Endometrium (tissue), 2 donors: ENCODE measurements at regions not wholly inside any gene's neighbourhood (a gene's known extent, or its start where the extent isn't known, plus 50 kb on each side); places are given as distances from the start of the nearest gene placed in this dataset.
"Not testable (repeated sequence)": the region's sequence is repeated elsewhere in the genome, so short reads cannot be mapped to it uniquely, and the experiment has no call there.

Experiments used
- FAIRE-seq: peaks from 2 replicates; lab custom pipeline; 2012; peaks lifted over from hg19 to GRCh38; lab: Jason Lieb, UNC
- donor health status: control.
- donor health status: control.

- FAIRE-seq: no peak
Measured at GRCh38 chr6:48611332-48611731, 500.3 kb upstream of the PTCHD4 start.

- FAIRE-seq: no peak
Measured at GRCh38 chr6:48610846-48611245, 499.8 kb upstream of the PTCHD4 start.

GRCh38 chr6:48606618-48607017 is 495.6 kb upstream of the PTCHD4 start:
- FAIRE-seq: no peak

GRCh38 chr6:48597951-48598350 is 487.0 kb upstream of the PTCHD4 start:
- FAIRE-seq: no peak

- no peak for FAIRE-seq
Measured at GRCh38 chr6:48596830-48597229, 485.8 kb upstream of the PTCHD4 start.

GRCh38 chr6:48591158-48591557 is 480.2 kb upstream of the PTCHD4 start:
- FAIRE-seq: not testable (repeated sequence)

- FAIRE-seq: no peak
Measured at GRCh38 chr6:48584846-48585245, 473.8 kb upstream of the PTCHD4 start.

- FAIRE-seq: no peak
Measured at GRCh38 chr6:48570656-48571055, 459.7 kb upstream of the PTCHD4 start.

- no peak for FAIRE-seq
Measured at GRCh38 chr6:48568856-48569255, 457.9 kb upstream of the PTCHD4 start.

- FAIRE-seq: no peak
Measured at GRCh38 chr6:48567016-48567415, 456.0 kb upstream of the PTCHD4 start.

- FAIRE-seq: no peak
Measured at GRCh38 chr6:48564036-48564820, 453.2 kb upstream of the PTCHD4 start.

GRCh38 chr6:48563433-48563832 is 452.4 kb upstream of the PTCHD4 start:
- FAIRE-seq: no peak

GRCh38 chr6:48560408-48560807 is 449.4 kb upstream of the PTCHD4 start:
- no peak for FAIRE-seq

- no peak for FAIRE-seq
Measured at GRCh38 chr6:48553467-48554189, 442.6 kb upstream of the PTCHD4 start.

GRCh38 chr6:48552905-48553304 is 441.9 kb upstream of the PTCHD4 start:
- no peak for FAIRE-seq

- no peak for FAIRE-seq
Measured at GRCh38 chr6:48550603-48551002, 439.6 kb upstream of the PTCHD4 start.

GRCh38 chr6:48542191-48542590 is 431.2 kb upstream of the PTCHD4 start:
- no peak for FAIRE-seq

- FAIRE-seq: no peak
Measured at GRCh38 chr6:48541649-48542048, 430.7 kb upstream of the PTCHD4 start.

- FAIRE-seq: no peak
Measured at GRCh38 chr6:48535582-48536009, 424.6 kb upstream of the PTCHD4 start.

GRCh38 chr6:48530978-48531377 is 420.0 kb upstream of the PTCHD4 start:
- not testable (repeated sequence) for FAIRE-seq

- FAIRE-seq: no peak
Measured at GRCh38 chr6:48525849-48526248, 414.9 kb upstream of the PTCHD4 start.

- FAIRE-seq: no peak
Measured at GRCh38 chr6:48520951-48521350, 410.0 kb upstream of the PTCHD4 start.

GRCh38 chr6:48512390-48512789 is 401.4 kb upstream of the PTCHD4 start:
- no peak for FAIRE-seq

GRCh38 chr6:48511378-48511777 is 400.4 kb upstream of the PTCHD4 start:
- no peak for FAIRE-seq
